Keratinocyte (primary cell): ENCODE measurements at regions not wholly inside any gene's neighbourhood (a gene's known extent, or its start where the extent isn't known, plus 50 kb on each side); places are given as distances from the start of the nearest gene placed in this dataset.

Experiments
- DNase-seq: peaks from one replicate; pipeline ENCODE4 v3.0.0-alpha.2; 2011; ENCODE audit warnings: low read depth, missing footprints, low spot score
- FAIRE-seq: peaks from 2 replicates; lab custom pipeline; 2011; peaks lifted over from hg19 to GRCh38; lab: Jason Lieb, UNC
- H2AFZ ChIP-seq: 2 replicates; pipeline ENCODE4 v1.6.0; 2012; ENCODE audit warnings: low read length, control low read depth, inconsistent platforms; ENCODE audit not compliant: control insufficient read depth
- H3K27ac ChIP-seq: 2 replicates; pipeline ENCODE4 v1.5.1; 2011; ENCODE audit warnings: low read length; ENCODE audit not compliant: control insufficient read depth, insufficient read depth
- H3K27me3 ChIP-seq: 3 replicates; pipeline ENCODE4 v1.6.0; 2011; ENCODE audit warnings: low read length; ENCODE audit not compliant: control insufficient read depth, insufficient read depth; ENCODE audit errors: extremely low read depth
- H3K36me3 ChIP-seq, 2 experiments: 2 replicates in 1 of 2; 3 replicates in 1 of 2; pipeline ENCODE4 v1.5.1; 2011; ENCODE audit warnings: low read length in 2 of 2, mild to moderate bottlenecking in 1 of 2; ENCODE audit not compliant: control insufficient read depth in 2 of 2, insufficient read depth in 2 of 2; ENCODE audit errors: extremely low read depth in 1 of 2
- H3K4me1 ChIP-seq: 3 replicates; pipeline ENCODE4 v1.5.1; 2011; ENCODE audit warnings: low read length; ENCODE audit not compliant: control insufficient read depth, insufficient read depth; ENCODE audit errors: extremely low read depth
- H3K4me2 ChIP-seq: 3 replicates; pipeline ENCODE4 v1.6.0; 2011; ENCODE audit warnings: low read depth, low read length; ENCODE audit not compliant: control insufficient read depth, insufficient read depth; ENCODE audit errors: extremely low read depth
- H3K4me3 ChIP-seq, 3 experiments: fragments of 200-600 bp in 1 of 3; sonication (generic) in 1 of 3; 2 replicates in 2 of 3; 3 replicates in 1 of 3; pipeline ENCODE4 v1.5.1; 2011 to 2016; ENCODE audit warnings: low read length in 3 of 3, mild to moderate bottlenecking in 3 of 3, control low read depth in 2 of 3, inconsistent platforms in 1 of 3, low read depth in 1 of 3, mixed read lengths in 1 of 3, mixed run types in 1 of 3, moderate library complexity in 1 of 3; ENCODE audit not compliant: control insufficient read depth in 2 of 3, insufficient read depth in 2 of 3; ENCODE audit errors: extremely low read depth in 1 of 3
- H3K79me2 ChIP-seq: 2 replicates; pipeline ENCODE4 v1.6.0; 2012; ENCODE audit warnings: low read length; ENCODE audit not compliant: control insufficient read depth, insufficient read depth
- H3K9ac ChIP-seq: 3 replicates; pipeline ENCODE4 v1.6.0; 2011; ENCODE audit warnings: low read length; ENCODE audit not compliant: control insufficient read depth, insufficient read depth; ENCODE audit errors: extremely low read depth
- H3K9me1 ChIP-seq: 3 replicates; pipeline ENCODE4 v1.6.0; 2011; ENCODE audit warnings: low read length; ENCODE audit not compliant: control insufficient read depth, insufficient read depth; ENCODE audit errors: extremely low read depth
- H3K9me3 ChIP-seq: 2 replicates; pipeline ENCODE4 v1.5.1; 2012; ENCODE audit warnings: low read depth, low read length; ENCODE audit not compliant: control insufficient read depth
- H4K20me1 ChIP-seq: 3 replicates; pipeline ENCODE4 v1.6.0; 2011; ENCODE audit warnings: low read length; ENCODE audit not compliant: control insufficient read depth, insufficient read depth; ENCODE audit errors: extremely low read depth
- EZH2 ChIP-seq: IDR thresholded peaks from one replicate; pipeline ENCODE4 v1.6.1; 2012; ENCODE audit warnings: inconsistent platforms, mild to moderate bottlenecking, low read length, moderate library complexity
- dilution Hi-C: fragments of 300-500 bp; cut with MboI; formaldehyde crosslinking; loops from one replicate; pipeline ENCODE4 v1.7.0; 2020; ENCODE audit warnings: low sequenced_read_pairs; ENCODE audit not compliant: extremely low pct_ligation_motif_present
- TF ChIP-seq, protein P1 (sequence below), 3 experiments: IDR thresholded peaks in 1 of 3; conservative IDR thresholded peaks in 1 of 3; optimal IDR thresholded peaks in 1 of 3; 2 replicates in 2 of 3; 3 replicates in 1 of 3; pipeline versions ENCODE3 to v1.5.1; 2011; ENCODE audit warnings: low read length in 3 of 3, mild to moderate bottlenecking in 3 of 3, moderate library complexity in 2 of 3, control low read depth in 1 of 3, inconsistent platforms in 1 of 3; ENCODE audit not compliant: insufficient read depth in 2 of 3; ENCODE audit errors: extremely low read depth in 1 of 3

GRCh38 chr10:113480081-113480360 lies 72.8 kb upstream of the HABP2 start:
- no peak overlapping the region for H3K27ac ChIP-seq
- H3K4me2 ChIP-seq, result no peak overlapping the region
- H3K9me3 ChIP-seq, result peaks cover 3% of the 10 kb centered on the region
- H3K36me3 ChIP-seq, result no peaks in the 10 kb centered on the region
- no peaks in the 10 kb centered on the region for H3K9me1 ChIP-seq
- dilution Hi-C loops, result no loop called here
- TF ChIP-seq, protein P1, sequence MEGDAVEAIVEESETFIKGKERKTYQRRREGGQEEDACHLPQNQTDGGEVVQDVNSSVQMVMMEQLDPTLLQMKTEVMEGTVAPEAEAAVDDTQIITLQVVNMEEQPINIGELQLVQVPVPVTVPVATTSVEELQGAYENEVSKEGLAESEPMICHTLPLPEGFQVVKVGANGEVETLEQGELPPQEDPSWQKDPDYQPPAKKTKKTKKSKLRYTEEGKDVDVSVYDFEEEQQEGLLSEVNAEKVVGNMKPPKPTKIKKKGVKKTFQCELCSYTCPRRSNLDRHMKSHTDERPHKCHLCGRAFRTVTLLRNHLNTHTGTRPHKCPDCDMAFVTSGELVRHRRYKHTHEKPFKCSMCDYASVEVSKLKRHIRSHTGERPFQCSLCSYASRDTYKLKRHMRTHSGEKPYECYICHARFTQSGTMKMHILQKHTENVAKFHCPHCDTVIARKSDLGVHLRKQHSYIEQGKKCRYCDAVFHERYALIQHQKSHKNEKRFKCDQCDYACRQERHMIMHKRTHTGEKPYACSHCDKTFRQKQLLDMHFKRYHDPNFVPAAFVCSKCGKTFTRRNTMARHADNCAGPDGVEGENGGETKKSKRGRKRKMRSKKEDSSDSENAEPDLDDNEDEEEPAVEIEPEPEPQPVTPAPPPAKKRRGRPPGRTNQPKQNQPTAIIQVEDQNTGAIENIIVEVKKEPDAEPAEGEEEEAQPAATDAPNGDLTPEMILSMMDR (optimal IDR thresholded peaks at IDR 0.05 in 1 of 3, IDR thresholded peaks at IDR 0.05 in 1 of 3, conservative IDR thresholded peaks at IDR 0.05 in 1 of 3; ENCODE audit: extremely low read depth in 1 of 3, insufficient read depth in 2 of 3, low read length in 3 of 3), result no peak
- TF ChIP-seq EZH2, result no peak
- no peak overlapping the region for H3K4me3 ChIP-seq
- no peaks in the 10 kb centered on the region for H3K79me2 ChIP-seq
- H3K9ac ChIP-seq, result no peak overlapping the region
- H4K20me1 ChIP-seq, result no peaks in the 10 kb centered on the region
- no peak for FAIRE-seq
- H3K27me3 ChIP-seq, result no peaks in the 10 kb centered on the region
- H2AFZ ChIP-seq, result no peak overlapping the region
- H3K4me1 ChIP-seq, result no peaks in the 10 kb centered on the region
- no peak for DNase-seq

DNA sequence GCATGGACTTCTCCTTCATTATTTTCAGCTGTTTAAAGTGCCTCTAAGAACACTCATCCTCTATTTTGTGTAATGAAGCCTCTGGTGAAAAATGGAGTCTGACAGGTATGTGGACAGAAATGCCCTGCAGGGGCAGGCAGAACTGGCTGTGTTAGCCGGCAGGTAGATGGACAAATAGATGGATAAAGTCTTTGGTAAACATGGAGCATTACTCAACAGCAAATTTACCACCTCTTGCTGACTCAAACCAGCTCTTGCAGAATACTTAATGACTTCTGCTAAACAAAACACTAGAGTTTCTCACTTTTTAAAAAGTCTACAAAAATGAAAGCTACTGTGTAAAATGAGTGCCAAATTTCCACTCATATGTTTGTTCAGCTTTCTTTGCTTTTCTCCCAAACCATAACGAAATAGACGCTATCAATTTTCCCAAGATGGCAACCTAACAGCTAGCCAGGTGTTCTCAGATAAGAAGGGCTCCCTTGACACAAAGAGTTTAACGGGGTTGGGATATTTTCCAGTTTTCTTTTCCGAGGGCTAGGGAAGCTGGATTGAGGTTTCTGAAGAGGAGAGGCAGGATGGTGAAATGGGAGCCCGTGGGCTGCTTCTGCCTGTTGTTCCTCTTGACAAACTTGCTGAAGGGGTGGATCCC lies 71.9 kb upstream of the HABP2 start:
- DNase-seq, result no peak
- Histone ChIP-seq H3K9me3 (peaks cover 3% of the 10 kb centered on the region), H3K4me1 (no peaks in the 10 kb centered on the region), H3K4me2 (no peak overlapping the region), H3K9ac (no peak overlapping the region), H3K27me3 (no peaks in the 10 kb centered on the region), H3K9me1 (no peaks in the 10 kb centered on the region), H3K36me3 (no peaks in the 10 kb centered on the region), H4K20me1 (no peaks in the 10 kb centered on the region), H3K79me2 (no peaks in the 10 kb centered on the region), H3K4me3 (no peak overlapping the region), H3K27ac (no peak overlapping the region), H2AFZ (no peak overlapping the region)
- FAIRE-seq, result no peak
- dilution Hi-C loops, result no loop called here
- TF ChIP-seq EZH2, result no peak
- TF ChIP-seq, protein P1 (optimal IDR thresholded peaks at IDR 0.05 in 1 of 3, IDR thresholded peaks at IDR 0.05 in 1 of 3, conservative IDR thresholded peaks at IDR 0.05 in 1 of 3; ENCODE audit: extremely low read depth in 1 of 3, insufficient read depth in 2 of 3, low read length in 3 of 3), result no peak
